HepG2 (cell line): ENCODE measurements at regions not wholly inside any gene's neighbourhood (a gene's known extent, or its start where the extent isn't known, plus 50 kb on each side); places are given as distances from the start of the nearest gene placed in this dataset.

ENCODE experiments used
- CHD2 ChIP-seq: IDR thresholded peaks from 2 replicates; pipeline ENCODE4 v1.6.1; 2011; ENCODE audit warnings: low read depth, low read length, improper control_type of control experiment
- KDM6A ChIP-seq: IDR thresholded peaks from 2 replicates; pipeline ENCODE4 v1.6.1; 2016; ENCODE audit warnings: low read depth
- TAF1 ChIP-seq: sonication (generic); formaldehyde crosslinking; IDR thresholded peaks from 2 replicates; pipeline ENCODE4 v1.4.0; 2020; ENCODE audit warnings: missing genetic modification reagents
- ZNF326 ChIP-seq: sonication (generic); formaldehyde crosslinking; IDR thresholded peaks from 2 replicates; pipeline ENCODE4 v1.4.0; 2020; ENCODE audit warnings: missing genetic modification reagents, borderline replicate concordance
- ZNF629 ChIP-seq: sonication (generic); formaldehyde crosslinking; conservative IDR thresholded peaks from 2 replicates; pipeline ENCODE4 v1.5.0; 2020; ENCODE audit warnings: missing genetic modification reagents
- TF ChIP-seq, protein P1 (sequence below): sonication (generic); formaldehyde crosslinking; IDR thresholded peaks from 2 replicates; pipeline ENCODE4 v1.5.0; 2020; ENCODE audit warnings: mild to moderate bottlenecking, missing genetic modification reagents, moderate library complexity

DNA sequence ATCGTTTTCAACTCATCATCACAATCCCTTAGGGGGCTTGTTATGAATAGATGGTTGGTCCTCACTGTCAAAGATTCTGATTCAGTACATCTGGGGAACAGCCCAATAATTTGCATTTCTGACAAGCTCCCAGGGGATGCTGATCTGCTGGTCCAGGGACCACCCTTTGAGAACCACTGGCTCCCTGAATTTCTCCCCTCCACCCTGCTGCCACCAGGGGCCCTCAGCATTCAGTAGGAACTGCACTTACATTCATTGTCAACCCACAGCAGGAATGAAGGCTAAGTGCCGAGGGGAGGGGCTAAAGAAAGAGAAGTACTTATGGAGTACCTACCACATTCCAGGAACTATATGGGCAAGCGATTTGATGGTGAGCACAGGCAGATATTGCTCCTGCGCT, 85.9 kb downstream of the BOD1 start:
- TF ChIP-seq, protein P1, sequence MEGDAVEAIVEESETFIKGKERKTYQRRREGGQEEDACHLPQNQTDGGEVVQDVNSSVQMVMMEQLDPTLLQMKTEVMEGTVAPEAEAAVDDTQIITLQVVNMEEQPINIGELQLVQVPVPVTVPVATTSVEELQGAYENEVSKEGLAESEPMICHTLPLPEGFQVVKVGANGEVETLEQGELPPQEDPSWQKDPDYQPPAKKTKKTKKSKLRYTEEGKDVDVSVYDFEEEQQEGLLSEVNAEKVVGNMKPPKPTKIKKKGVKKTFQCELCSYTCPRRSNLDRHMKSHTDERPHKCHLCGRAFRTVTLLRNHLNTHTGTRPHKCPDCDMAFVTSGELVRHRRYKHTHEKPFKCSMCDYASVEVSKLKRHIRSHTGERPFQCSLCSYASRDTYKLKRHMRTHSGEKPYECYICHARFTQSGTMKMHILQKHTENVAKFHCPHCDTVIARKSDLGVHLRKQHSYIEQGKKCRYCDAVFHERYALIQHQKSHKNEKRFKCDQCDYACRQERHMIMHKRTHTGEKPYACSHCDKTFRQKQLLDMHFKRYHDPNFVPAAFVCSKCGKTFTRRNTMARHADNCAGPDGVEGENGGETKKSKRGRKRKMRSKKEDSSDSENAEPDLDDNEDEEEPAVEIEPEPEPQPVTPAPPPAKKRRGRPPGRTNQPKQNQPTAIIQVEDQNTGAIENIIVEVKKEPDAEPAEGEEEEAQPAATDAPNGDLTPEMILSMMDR (CRISPR knock-in tag), result peak; percentile 30; the same call in 1 of the 2 replicates
- TF ChIP-seq TAF1 (no peak), ZNF629 (CRISPR knock-in tag) (no peak), ZNF326 (CRISPR knock-in tag) (no peak), KDM6A (CRISPR knock-in tag) (no peak), CHD2 (no peak)
